MM.1S (cell line): ENCODE measurements at regions not wholly inside any gene's neighbourhood (a gene's known extent, or its start where the extent isn't known, plus 50 kb on each side); places are given as distances from the start of the nearest gene placed in this dataset.

Source experiments
- CTCF ChIP-seq: fragments of 300-600 bp; sonication (generic); IDR thresholded peaks from 2 replicates; pipeline ENCODE4 v1.5.1; 2016; ENCODE audit warnings: antibody characterized with exemption, low read length, mixed read lengths
- EZH2 ChIP-seq: fragments of 300-600 bp; sonication (generic); optimal IDR thresholded peaks from 2 replicates; pipeline ENCODE3; 2017; ENCODE audit warnings: low read depth, mild to moderate bottlenecking, antibody characterized with exemption, low read length, mixed read lengths
- EZH2phosphoT487 ChIP-seq: fragments of 300-600 bp; sonication (generic); IDR thresholded peaks from 2 replicates; pipeline ENCODE4 v1.6.1; 2018; ENCODE audit warnings: antibody characterized with exemption, low read length

DNA sequence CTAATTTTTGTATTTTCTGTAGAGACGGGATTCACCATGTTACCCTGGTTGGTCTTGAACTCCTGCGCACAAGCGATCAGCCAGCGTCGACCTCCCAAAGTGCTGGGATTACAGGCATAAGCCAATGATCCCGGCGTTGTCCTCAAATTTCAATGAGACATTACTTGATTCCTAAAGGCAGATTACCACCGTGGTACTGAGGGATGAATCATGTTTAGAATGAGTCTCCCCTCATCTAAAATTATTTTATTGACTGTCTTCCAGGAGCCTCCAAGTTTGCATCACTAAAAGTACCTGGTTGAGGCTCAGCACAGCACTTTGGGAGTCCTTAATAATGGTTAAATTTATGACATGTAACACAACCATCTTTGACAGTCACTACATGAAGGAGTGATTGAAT is 142.2 kb upstream of the AKR1E2 start:
- TF ChIP-seq EZH2phosphoT487 (no peak), CTCF (no peak), EZH2 (no peak)
